HG03025 (cell line): ENCODE measurements at regions not wholly inside any gene's neighbourhood (a gene's known extent, or its start where the extent isn't known, plus 50 kb on each side); places are given as distances from the start of the nearest gene placed in this dataset.
"Not testable (repeated sequence)": the region's sequence is repeated elsewhere in the genome, so short reads cannot be mapped to it uniquely, and the experiment has no call there.

ENCODE experiments used
- ATAC-seq: cut with Tn5 transposase; IDR thresholded peaks from one replicate; pipeline ENCODE4 v1.9.1; 2021; ENCODE audit warnings: mild to moderate bottlenecking, moderate library complexity; ENCODE audit not compliant: unreplicated experiment, low FRiP score

- no peak for ATAC-seq
Measured at GRCh38 chr6:10343320-10343719, 71.6 kb downstream of the TFAP2A start.

GRCh38 chr6:10341605-10342004, 73.3 kb downstream of the TFAP2A start:
- ATAC-seq: no peak

GRCh38 chr6:10338151-10338550, 76.7 kb downstream of the TFAP2A start:
- no peak for ATAC-seq

- not testable (repeated sequence) for ATAC-seq
Measured at GRCh38 chr6:10337376-10337775, 77.5 kb downstream of the TFAP2A start.

GRCh38 chr6:10332111-10332510, 82.8 kb downstream of the TFAP2A start:
- no peak for ATAC-seq

- no peak for ATAC-seq
Measured at GRCh38 chr6:10331334-10331968, 83.4 kb downstream of the TFAP2A start.

- no peak for ATAC-seq
Measured at GRCh38 chr6:10330515-10330914, 84.4 kb downstream of the TFAP2A start.

- ATAC-seq: no peak
Measured at GRCh38 chr6:10323018-10323417, 91.9 kb downstream of the TFAP2A start.

- ATAC-seq: no peak
Measured at GRCh38 chr6:10320291-10320690, 94.6 kb downstream of the TFAP2A start.

GRCh38 chr6:10316373-10316721, 98.5 kb downstream of the TFAP2A start:
- ATAC-seq: no peak

GRCh38 chr6:10315658-10316372, 99.1 kb downstream of the TFAP2A start:
- ATAC-seq: no peak

- ATAC-seq: no peak
Measured at GRCh38 chr6:10315034-10315433, 99.8 kb downstream of the TFAP2A start.

- ATAC-seq: no peak
Measured at GRCh38 chr6:10314163-10314955, 100.5 kb downstream of the TFAP2A start.

GRCh38 chr6:10313799-10314162, 101.1 kb downstream of the TFAP2A start:
- ATAC-seq: no peak

GRCh38 chr6:10312445-10312844, 102.4 kb downstream of the TFAP2A start:
- no peak for ATAC-seq

- not testable (repeated sequence) for ATAC-seq
Measured at GRCh38 chr6:10311546-10312405, 103.1 kb downstream of the TFAP2A start.

GRCh38 chr6:10310826-10311225, 104.0 kb downstream of the TFAP2A start:
- ATAC-seq: no peak

GRCh38 chr6:10310330-10310653, 104.6 kb downstream of the TFAP2A start:
- no peak for ATAC-seq

- no peak for ATAC-seq
Measured at GRCh38 chr6:10309457-10310329, 105.2 kb downstream of the TFAP2A start.

GRCh38 chr6:10307476-10307875, 107.4 kb downstream of the TFAP2A start:
- no peak for ATAC-seq
